ENCODE measurements at regions not wholly inside any gene's neighbourhood (a gene's known extent, or its start where the extent isn't known, plus 50 kb on each side); places are given as distances from the start of the nearest gene placed in this dataset.

- TF ChIP-seq, protein P1, sequence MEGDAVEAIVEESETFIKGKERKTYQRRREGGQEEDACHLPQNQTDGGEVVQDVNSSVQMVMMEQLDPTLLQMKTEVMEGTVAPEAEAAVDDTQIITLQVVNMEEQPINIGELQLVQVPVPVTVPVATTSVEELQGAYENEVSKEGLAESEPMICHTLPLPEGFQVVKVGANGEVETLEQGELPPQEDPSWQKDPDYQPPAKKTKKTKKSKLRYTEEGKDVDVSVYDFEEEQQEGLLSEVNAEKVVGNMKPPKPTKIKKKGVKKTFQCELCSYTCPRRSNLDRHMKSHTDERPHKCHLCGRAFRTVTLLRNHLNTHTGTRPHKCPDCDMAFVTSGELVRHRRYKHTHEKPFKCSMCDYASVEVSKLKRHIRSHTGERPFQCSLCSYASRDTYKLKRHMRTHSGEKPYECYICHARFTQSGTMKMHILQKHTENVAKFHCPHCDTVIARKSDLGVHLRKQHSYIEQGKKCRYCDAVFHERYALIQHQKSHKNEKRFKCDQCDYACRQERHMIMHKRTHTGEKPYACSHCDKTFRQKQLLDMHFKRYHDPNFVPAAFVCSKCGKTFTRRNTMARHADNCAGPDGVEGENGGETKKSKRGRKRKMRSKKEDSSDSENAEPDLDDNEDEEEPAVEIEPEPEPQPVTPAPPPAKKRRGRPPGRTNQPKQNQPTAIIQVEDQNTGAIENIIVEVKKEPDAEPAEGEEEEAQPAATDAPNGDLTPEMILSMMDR (IDR thresholded peaks at IDR 0.05; ENCODE audit: low read length) = no peak
- no peak for TF ChIP-seq EZH2 (IDR thresholded peaks at IDR 0.05; ENCODE audit: borderline replicate concordance, low read length)
Measured at GRCh38 chr6:145375502-145375901, 359.8 kb downstream of the EPM2A start.

Data from OCI-LY1 (cell line).